Glutamatergic neuron (in vitro differentiated cells): ENCODE measurements at regions not wholly inside any gene's neighbourhood (a gene's known extent, or its start where the extent isn't known, plus 50 kb on each side); places are given as distances from the start of the nearest gene placed in this dataset.

Source experiments
- DNase-seq: peaks from one replicate; pipeline ENCODE4 v3.0.0; 2022
- H3K27ac Mint-ChIP-seq: one replicate; pipeline ENCODE4 v1.8.0; 2020; ENCODE audit warnings: mild to moderate bottlenecking, mixed read lengths, inconsistent platforms; ENCODE audit not compliant: unreplicated experiment
- H3K27me3 Mint-ChIP-seq: one replicate; pipeline ENCODE4 v1.8.0; 2020; ENCODE audit warnings: mild to moderate bottlenecking, moderate library complexity, mixed read lengths, inconsistent platforms; ENCODE audit not compliant: unreplicated experiment
- H3K36me3 Mint-ChIP-seq: one replicate; pipeline ENCODE4 v1.8.0; 2020; ENCODE audit warnings: mild to moderate bottlenecking, mixed read lengths, inconsistent platforms; ENCODE audit not compliant: unreplicated experiment
- H3K4me1 Mint-ChIP-seq: one replicate; pipeline ENCODE4 v1.8.0; 2020; ENCODE audit warnings: mild to moderate bottlenecking, low read depth, mixed read lengths, inconsistent platforms; ENCODE audit not compliant: unreplicated experiment
- H3K4me3 Mint-ChIP-seq: one replicate; pipeline ENCODE4 v1.8.0; 2020; ENCODE audit warnings: mild to moderate bottlenecking, mixed read lengths, inconsistent platforms; ENCODE audit not compliant: unreplicated experiment
- H3K9me3 Mint-ChIP-seq: one replicate; pipeline ENCODE4 v1.8.0; 2020; ENCODE audit warnings: mild to moderate bottlenecking, moderate library complexity, mixed read lengths, inconsistent platforms; ENCODE audit not compliant: unreplicated experiment
- CTCF ChIP-seq: fragments of 200-600 bp; sonication (generic); IDR thresholded peaks from one replicate; pipeline ENCODE4 v1.5.0; 2021; ENCODE audit not compliant: partially characterized antibody, unreplicated experiment

DNA sequence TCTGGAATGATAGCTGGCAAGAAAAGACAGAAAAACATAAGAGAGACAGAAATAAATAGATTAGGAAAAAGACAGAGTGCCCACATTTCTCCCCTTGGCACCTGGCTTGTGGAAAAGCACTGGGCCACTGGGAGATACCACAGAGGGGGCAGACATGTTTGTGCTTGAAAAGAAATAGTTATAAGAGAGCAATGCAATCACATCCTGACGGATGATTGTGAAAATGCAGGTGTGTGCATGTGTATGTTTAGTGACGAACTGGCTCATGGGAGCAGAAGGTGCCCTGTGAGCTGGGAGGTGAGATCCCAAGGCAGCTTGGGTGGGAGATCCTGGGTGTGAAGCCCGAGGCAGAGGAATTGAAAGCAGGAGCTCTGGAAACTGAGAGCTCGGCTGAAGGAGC lies 617.9 kb downstream of the BCOR start:
- no peak for DNase-seq
- peaks cover 1% of the 10 kb centered on the region for H3K9me3 Mint-ChIP-seq

DNA sequence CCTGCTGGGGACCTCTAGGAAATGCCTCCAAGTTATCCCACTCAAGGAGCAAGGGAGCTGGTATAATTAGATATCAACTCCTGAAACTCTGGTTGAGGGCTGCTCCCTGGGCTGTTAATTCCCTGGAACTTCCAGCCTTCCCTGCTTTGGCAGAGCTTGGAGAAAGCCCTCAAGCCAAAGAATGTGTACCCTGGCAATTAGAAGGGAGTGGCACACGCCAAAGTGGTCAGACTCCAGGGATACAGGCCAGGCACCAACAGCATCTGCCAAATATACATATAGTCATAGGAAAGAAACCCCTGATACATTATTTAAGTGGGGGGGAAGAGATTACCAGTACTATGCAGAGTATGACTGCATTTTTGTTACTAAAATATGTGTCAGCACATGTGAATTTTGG lies 616.8 kb downstream of the BCOR start:
- Mint-ChIP-seq H3K4me3 (no peak overlapping the region), H3K27me3 (peaks cover 3% of the 10 kb centered on the region), H3K36me3 (no peaks in the 10 kb centered on the region), H3K27ac (no peak overlapping the region), H3K4me1 (peaks cover 18% of the 10 kb centered on the region), H3K9me3 (peaks cover 1% of the 10 kb centered on the region)
- TF ChIP-seq CTCF = no peak
- no peak for DNase-seq

More for the DNA sequence above, 617.9 kb downstream of the BCOR start:
- Mint-ChIP-seq H3K27me3 (peaks cover 5% of the 10 kb centered on the region), H3K4me1 (peaks cover 18% of the 10 kb centered on the region), H3K4me3 (no peak overlapping the region), H3K36me3 (no peaks in the 10 kb centered on the region), H3K27ac (no peak overlapping the region)
- TF ChIP-seq CTCF = no peak

DNA sequence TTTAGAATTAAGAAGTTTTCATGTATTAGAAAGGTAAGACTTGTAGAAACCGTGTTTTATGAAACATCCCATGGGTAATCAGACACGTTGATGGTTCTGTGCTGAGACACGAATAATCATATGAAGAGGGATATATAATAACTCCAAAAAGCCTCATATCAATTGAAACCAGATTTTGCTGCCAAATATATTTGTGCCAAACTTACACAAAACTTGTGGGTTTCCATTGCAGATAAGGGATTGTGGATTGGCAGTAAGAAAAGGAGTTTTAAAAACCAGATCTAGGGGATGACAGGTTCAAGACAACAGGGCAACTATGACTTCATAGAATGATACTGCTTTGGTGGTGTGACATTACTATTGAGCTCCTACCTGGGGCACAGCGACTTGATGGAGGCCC lies 616.1 kb downstream of the BCOR start:
- no peak for TF ChIP-seq CTCF
- Mint-ChIP-seq H3K9me3 (peaks cover 1% of the 10 kb centered on the region), H3K4me1 (peaks cover 12% of the 10 kb centered on the region), H3K27ac (no peak overlapping the region), H3K27me3 (peaks cover 3% of the 10 kb centered on the region), H3K36me3 (no peaks in the 10 kb centered on the region), H3K4me3 (no peak overlapping the region)
- no peak for DNase-seq

DNA sequence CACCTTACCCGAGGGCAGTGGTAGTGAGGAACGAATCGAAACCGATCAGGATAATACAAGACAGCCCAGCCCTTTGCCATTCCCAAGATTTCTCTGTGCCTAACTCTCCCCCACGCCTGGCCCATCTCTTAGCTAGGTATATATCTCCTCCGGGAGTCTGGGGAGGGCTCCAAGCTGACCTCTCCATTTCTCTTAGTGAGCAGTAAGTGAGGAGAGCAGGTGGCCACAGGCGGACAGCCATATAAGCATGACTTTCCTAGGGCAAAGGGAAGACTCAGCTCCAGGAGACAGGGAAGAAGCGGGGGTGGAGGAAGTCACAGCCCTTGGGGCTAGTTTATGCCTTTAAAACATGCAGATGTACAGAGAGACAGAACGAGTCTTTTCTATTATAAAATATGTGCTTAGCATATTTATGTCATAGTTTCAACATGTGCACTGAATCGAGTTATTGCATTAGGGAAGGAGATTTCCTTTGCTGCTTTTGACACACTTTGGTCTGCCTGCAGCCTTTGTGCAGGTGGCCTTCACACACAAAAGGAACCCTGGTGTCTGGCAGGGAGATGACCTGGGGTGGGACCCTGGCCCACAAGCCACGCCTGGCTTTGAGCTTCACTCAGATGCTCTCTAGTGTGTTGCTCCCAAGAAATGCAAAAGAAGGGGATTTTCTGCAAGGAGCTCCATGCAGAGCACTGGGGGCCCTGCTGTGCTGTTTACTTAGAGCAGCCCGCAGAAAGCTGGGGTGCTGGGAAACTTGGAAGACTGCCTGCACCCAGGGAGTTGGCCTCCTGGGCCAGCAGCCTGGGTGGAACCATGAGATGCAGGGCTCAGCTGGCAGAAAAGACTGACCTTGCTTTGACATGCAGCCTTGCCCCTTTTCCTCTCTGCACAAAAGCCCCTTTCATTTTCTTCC lies 613.3 kb downstream of the BCOR start:
- peaks cover 2% of the 10 kb centered on the region for H3K27me3 Mint-ChIP-seq
- peaks cover 8% of the 10 kb centered on the region for H3K4me1 Mint-ChIP-seq
- H3K9me3 Mint-ChIP-seq = peaks cover 1% of the 10 kb centered on the region
- TF ChIP-seq CTCF = no peak
- H3K36me3 Mint-ChIP-seq = no peaks in the 10 kb centered on the region
- H3K27ac Mint-ChIP-seq = no peak overlapping the region
- H3K4me3 Mint-ChIP-seq = no peak overlapping the region
- no peak for DNase-seq
